Cardiac fibroblast (primary cell): ENCODE measurements at regions not wholly inside any gene's neighbourhood (a gene's known extent, or its start where the extent isn't known, plus 50 kb on each side); places are given as distances from the start of the nearest gene placed in this dataset.

ENCODE experiments used
- DNase-seq, 2 donors: peaks; one replicate each; pipeline versions ENCODE4 v3.0.0 to v3.0.0-alpha.2; 2010; ENCODE audit warnings: low read depth in 2 of 2
- H3K4me3 ChIP-seq, 2 donors: replicated peaks in 1 of 2; 1 replicate in 1 of 2; 2 replicates in 1 of 2; pipeline ENCODE4 v1.5.1; 2011; ENCODE audit warnings: low read depth in 2 of 2, low read length in 2 of 2, mild to moderate bottlenecking in 2 of 2, moderate library complexity in 1 of 2
- CTCF ChIP-seq: IDR thresholded peaks from one replicate; pipeline ENCODE4 v1.5.1; 2011; ENCODE audit warnings: low read depth, mild to moderate bottlenecking, low read length, inconsistent platforms

GRCh38 chr11:69414773-69415187 lies 66.7 kb upstream of the LINC01488 start:
- no peak for DNase-seq
- TF ChIP-seq CTCF: no peak
- H3K4me3 ChIP-seq: no peak overlapping the region

GRCh38 chr11:69415411-69416142 lies 65.9 kb upstream of the LINC01488 start:
- no peak for TF ChIP-seq CTCF
- no peak for DNase-seq
- H3K4me3 ChIP-seq: no peak overlapping the region

GRCh38 chr11:69416143-69416515 lies 65.3 kb upstream of the LINC01488 start:
- no peak for TF ChIP-seq CTCF
- DNase-seq: no peak

GRCh38 chr11:69416762-69417698 lies 64.4 kb upstream of the LINC01488 start:
- H3K4me3 ChIP-seq: no peak overlapping the region
- TF ChIP-seq CTCF: no peak
- DNase-seq: no peak

More at GRCh38 chr11:69416143-69416515, 65.3 kb upstream of the LINC01488 start:
- H3K4me3 ChIP-seq: no peak overlapping the region

- TF ChIP-seq CTCF: no peak
- DNase-seq: no peak
- no peak overlapping the region for H3K4me3 ChIP-seq
Observed at GRCh38 chr11:69417699-69418085, 63.8 kb upstream of the LINC01488 start.

GRCh38 chr11:69418576-69419296 lies 62.7 kb upstream of the LINC01488 start:
- no peak for TF ChIP-seq CTCF
- DNase-seq: no peak
- H3K4me3 ChIP-seq: no peak overlapping the region
